ENCODE measurements at regions not wholly inside any gene's neighbourhood (a gene's known extent, or its start where the extent isn't known, plus 50 kb on each side); places are given as distances from the start of the nearest gene placed in this dataset.

GRCh38 chr10:11673346-11674280 lies 62.2 kb upstream of the USP6NL start:
- Histone ChIP-seq H3K4me3 (ENCODE audit: severe bottlenecking) (no peak overlapping the region), H3K36me3 (ENCODE audit: low read depth) (no peaks in the 10 kb centered on the region), H3K4me1 (ENCODE audit: insufficient read depth, poor library complexity, severe bottlenecking) (no peaks in the 10 kb centered on the region), H3K9me3 (ENCODE audit: severe bottlenecking) (no peaks in the 10 kb centered on the region), H3K27me3 (ENCODE audit: insufficient read depth, poor library complexity, severe bottlenecking) (no peaks in the 10 kb centered on the region), H3K27ac (ENCODE audit: poor library complexity, severe bottlenecking) (no peak overlapping the region)
- no peak for DNase-seq (ENCODE audit: low spot score)
- no peak for ATAC-seq (ENCODE audit: low read depth)
- TF ChIP-seq CTCF (IDR thresholded peaks at IDR 0.05; ENCODE audit: poor library complexity, severe bottlenecking): no peak

GRCh38 chr10:11672836-11673235 lies 61.4 kb upstream of the USP6NL start:
- H3K4me1 ChIP-seq (ENCODE audit: insufficient read depth, poor library complexity, severe bottlenecking): no peaks in the 10 kb centered on the region
- H3K4me3 ChIP-seq (ENCODE audit: severe bottlenecking): no peak overlapping the region
- TF ChIP-seq CTCF (IDR thresholded peaks at IDR 0.05; ENCODE audit: poor library complexity, severe bottlenecking): no peak
- H3K27me3 ChIP-seq (ENCODE audit: insufficient read depth, poor library complexity, severe bottlenecking): no peaks in the 10 kb centered on the region
- DNase-seq (ENCODE audit: low spot score) (no peak), ATAC-seq (ENCODE audit: low read depth) (no peak)
- no peak overlapping the region for H3K27ac ChIP-seq (ENCODE audit: poor library complexity, severe bottlenecking)
- no peaks in the 10 kb centered on the region for H3K9me3 ChIP-seq (ENCODE audit: severe bottlenecking)
- H3K36me3 ChIP-seq (ENCODE audit: low read depth): no peaks in the 10 kb centered on the region

GRCh38 chr10:11670381-11670780 lies 58.9 kb upstream of the USP6NL start:
- Histone ChIP-seq H3K27ac (ENCODE audit: poor library complexity, severe bottlenecking) (no peak overlapping the region), H3K4me1 (ENCODE audit: insufficient read depth, poor library complexity, severe bottlenecking) (no peaks in the 10 kb centered on the region), H3K4me3 (ENCODE audit: severe bottlenecking) (no peak overlapping the region), H3K9me3 (ENCODE audit: severe bottlenecking) (no peaks in the 10 kb centered on the region), H3K27me3 (ENCODE audit: insufficient read depth, poor library complexity, severe bottlenecking) (no peaks in the 10 kb centered on the region), H3K36me3 (ENCODE audit: low read depth) (no peaks in the 10 kb centered on the region)
- no peak for TF ChIP-seq CTCF (IDR thresholded peaks at IDR 0.05; ENCODE audit: poor library complexity, severe bottlenecking)
- DNase-seq (ENCODE audit: low spot score): peak; percentile 18
- ATAC-seq (ENCODE audit: low read depth): no peak

- no peaks in the 10 kb centered on the region for H3K9me3 ChIP-seq (ENCODE audit: severe bottlenecking)
- no peak for ATAC-seq (ENCODE audit: low read depth)
- H3K4me3 ChIP-seq (ENCODE audit: severe bottlenecking): no peak overlapping the region
- TF ChIP-seq CTCF (IDR thresholded peaks at IDR 0.05; ENCODE audit: poor library complexity, severe bottlenecking): no peak
- no peak overlapping the region for H3K27ac ChIP-seq (ENCODE audit: poor library complexity, severe bottlenecking)
- H3K36me3 ChIP-seq (ENCODE audit: low read depth): no peaks in the 10 kb centered on the region
- H3K27me3 ChIP-seq (ENCODE audit: insufficient read depth, poor library complexity, severe bottlenecking): no peaks in the 10 kb centered on the region
- H3K4me1 ChIP-seq (ENCODE audit: insufficient read depth, poor library complexity, severe bottlenecking): no peaks in the 10 kb centered on the region
- DNase-seq (ENCODE audit: low spot score): peak; percentile 10
Observed at GRCh38 chr10:11668847-11669610, 57.6 kb upstream of the USP6NL start.
